Kidney (tissue), 13 donors: ENCODE measurements at regions not wholly inside any gene's neighbourhood (a gene's known extent, or its start where the extent isn't known, plus 50 kb on each side); places are given as distances from the start of the nearest gene placed in this dataset.
A peak's percentile ranks its signal among the peaks of the same experiment; 100 is the strongest.

Source experiments
- DNase-seq, 5 donors: peaks; one replicate each; pipeline ENCODE4 v3.0.0-alpha.2; 2013 to 2020
- FAIRE-seq: peaks from 2 replicates; lab custom pipeline; 2012; peaks lifted over from hg19 to GRCh38; lab: Jason Lieb, UNC
- H3K27ac ChIP-seq, 2 donors: one replicate each; pipeline ENCODE4 v1.7.0; 2013; ENCODE audit warnings: low read depth in 2 of 2, low read length in 2 of 2, inconsistent platforms in 1 of 2
- H3K27me3 ChIP-seq: one replicate; pipeline ENCODE4 v1.7.1; 2013; ENCODE audit warnings: low read length, inconsistent platforms; ENCODE audit not compliant: control insufficient read depth, insufficient read depth
- H3K36me3 ChIP-seq, 3 donors: one replicate each; pipeline versions ENCODE4 v1.7.0 to v1.7.1; 2013; ENCODE audit warnings: low read length in 3 of 3, control low read depth in 1 of 3, inconsistent platforms in 1 of 3; ENCODE audit not compliant: insufficient read depth in 3 of 3, control insufficient read depth in 2 of 3
- H3K4me1 ChIP-seq, 3 donors: one replicate each; pipeline versions ENCODE4 v1.7.0 to v1.7.1; 2013; ENCODE audit warnings: low read length in 3 of 3, inconsistent platforms in 1 of 3, low read depth in 1 of 3; ENCODE audit not compliant: control insufficient read depth in 2 of 3, insufficient read depth in 2 of 3
- H3K4me3 ChIP-seq, 3 donors: one replicate each; pipeline versions ENCODE4 v1.7.0 to v1.8.1; 2013; ENCODE audit warnings: low read length in 3 of 3, control low read depth in 1 of 3, inconsistent platforms in 1 of 3
- H3K9ac ChIP-seq, 3 donors: one replicate each; pipeline versions ENCODE4 v1.7.0 to v1.7.1; 2013; ENCODE audit warnings: low read length in 3 of 3, control low read depth in 1 of 3, inconsistent platforms in 1 of 3
- H3K9me3 ChIP-seq, 3 donors: one replicate each; pipeline versions ENCODE4 v1.7.0 to v1.7.1; 2013; ENCODE audit warnings: low read length in 3 of 3, control low read depth in 1 of 3, inconsistent platforms in 1 of 3; ENCODE audit not compliant: control insufficient read depth in 2 of 3, insufficient read depth in 1 of 3
- CTCF ChIP-seq: IDR thresholded peaks from 3 replicates; pipeline ENCODE4 v1.5.1; 2012; ENCODE audit warnings: mild to moderate bottlenecking, moderate library complexity, borderline replicate concordance; ENCODE audit not compliant: insufficient read depth; ENCODE audit errors: extremely low read depth
- intact Hi-C: fragments of 100-400 bp; cut with DNase I; formaldehyde crosslinking; loops from one replicate; pipeline ENCODE4 v1.11.1; 2022
- donor health status: control.
- donor health status: control.
- donor health status: control.
- donor health status: control.
- donor health status: control.
- donor health status: DM: yes; HTN: yes; CAD: no.
- donor health status: Normal renal cell carcinoma (clear cell type).

- Histone ChIP-seq H3K4me1 (no peaks in the 10 kb centered on the region), H3K9me3 (no peaks in the 10 kb centered on the region), H3K27ac (no peak overlapping the region), H3K9ac (no peak overlapping the region), H3K27me3 (no peaks in the 10 kb centered on the region), H3K36me3 (no peaks in the 10 kb centered on the region), H3K4me3 (no peak overlapping the region)
- TF ChIP-seq CTCF, result no peak
- no peak for FAIRE-seq
- no peak for DNase-seq
- intact Hi-C loops, result no loop called here
Observed at GRCh38 chr4:66229885-66230284, 559.6 kb upstream of the EPHA5 start.

- no peak for TF ChIP-seq CTCF
- no peaks in the 10 kb centered on the region for H3K9me3 ChIP-seq
- DNase-seq (no peak), FAIRE-seq (no peak)
- no peak overlapping the region for H3K9ac ChIP-seq
- H3K4me1 ChIP-seq, result no peaks in the 10 kb centered on the region
- intact Hi-C loops, result no loop called here
- no peaks in the 10 kb centered on the region for H3K27me3 ChIP-seq
- no peaks in the 10 kb centered on the region for H3K36me3 ChIP-seq
- H3K27ac ChIP-seq, result no peak overlapping the region
- H3K4me3 ChIP-seq, result no peak overlapping the region
Observed at GRCh38 chr4:66225539-66225938, 555.2 kb upstream of the EPHA5 start.

DNA sequence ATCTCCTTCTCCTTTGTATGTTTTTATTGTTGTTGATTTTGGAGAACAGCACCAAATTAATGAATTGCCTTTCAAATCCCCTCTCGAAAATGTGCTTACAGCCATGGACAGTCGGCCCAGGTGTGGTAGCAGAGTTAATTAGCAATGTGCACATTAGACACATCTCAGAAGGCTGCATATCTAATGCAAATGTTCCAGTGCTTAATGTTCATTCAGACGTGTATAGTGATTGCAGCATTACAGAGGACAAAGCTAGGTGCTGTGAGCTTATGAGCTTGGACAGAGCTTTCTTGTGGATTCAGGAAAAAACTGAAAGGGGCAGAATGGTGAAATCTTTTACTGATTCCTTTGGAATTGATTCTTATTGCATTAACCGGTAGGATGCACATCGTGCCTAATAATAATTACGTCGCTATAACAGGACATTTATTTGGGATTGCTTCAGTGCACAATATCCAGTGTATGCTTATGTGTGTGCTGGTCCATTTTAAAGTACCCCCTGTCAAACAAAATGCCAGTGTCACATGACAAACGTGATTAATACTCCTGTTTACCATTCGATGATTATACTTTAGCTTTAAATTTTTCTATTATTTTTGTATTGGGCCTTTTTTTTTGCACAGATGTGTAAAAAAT, 552.9 kb upstream of the EPHA5 start:
- Histone ChIP-seq H3K27ac (no peak overlapping the region), H3K27me3 (no peaks in the 10 kb centered on the region), H3K4me1 (no peaks in the 10 kb centered on the region), H3K36me3 (no peaks in the 10 kb centered on the region), H3K9ac (no peak overlapping the region), H3K4me3 (no peak overlapping the region), H3K9me3 (no peaks in the 10 kb centered on the region)
- intact Hi-C loops, result no loop called here
- FAIRE-seq (no peak), DNase-seq (peak in 1 of 5 donors; percentile 0)
- no peak for TF ChIP-seq CTCF

DNA sequence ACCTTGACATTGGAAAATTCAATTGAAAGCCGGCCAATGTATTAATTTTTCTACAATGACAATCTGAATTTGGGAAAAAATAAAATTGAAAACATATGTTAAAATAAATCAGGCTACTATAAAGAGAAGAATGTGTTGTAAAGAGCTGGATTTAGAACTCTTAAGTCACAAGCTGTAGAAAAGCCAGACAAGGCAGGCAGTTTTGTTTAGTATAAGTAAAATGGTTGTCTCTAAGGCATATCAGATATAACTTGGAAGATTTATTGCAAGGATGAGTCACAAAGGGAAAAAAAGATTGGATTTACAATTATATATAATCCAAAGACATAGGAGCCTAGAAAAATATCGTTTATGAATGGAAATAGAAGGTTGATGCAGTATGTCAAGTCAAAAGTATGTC, 549.1 kb upstream of the EPHA5 start:
- FAIRE-seq (no peak), DNase-seq (no peak)
- no peak overlapping the region for H3K27ac ChIP-seq
- H3K9ac ChIP-seq, result no peak overlapping the region
- no peaks in the 10 kb centered on the region for H3K27me3 ChIP-seq
- H3K9me3 ChIP-seq, result no peaks in the 10 kb centered on the region
- intact Hi-C loops, result no loop called here
- no peaks in the 10 kb centered on the region for H3K36me3 ChIP-seq
- TF ChIP-seq CTCF, result no peak
- no peaks in the 10 kb centered on the region for H3K4me1 ChIP-seq
- no peak overlapping the region for H3K4me3 ChIP-seq
